ENCODE measurements at regions not wholly inside any gene's neighbourhood (a gene's known extent, or its start where the extent isn't known, plus 50 kb on each side); places are given as distances from the start of the nearest gene placed in this dataset.

- CTCF ChIA-PET, result no interaction called here
- no peak for DNase-seq (ENCODE audit: low read depth, low spot score)
- Histone ChIP-seq H3K36me3 (ENCODE audit: control insufficient read depth, insufficient read depth, low read length) (no peaks in the 10 kb centered on the region), H3K4me1 (ENCODE audit: control insufficient read depth, insufficient read depth, low read length) (no peaks in the 10 kb centered on the region), H3K9me3 (ENCODE audit: control insufficient read depth, insufficient read depth, low read depth, low read length) (no peaks in the 10 kb centered on the region), H3K27me3 (ENCODE audit: control insufficient read depth, insufficient read depth, low read length) (no peaks in the 10 kb centered on the region), H3K27ac (ENCODE audit: low read length) (no peak overlapping the region), H3K4me3 (ENCODE audit: low read depth in 2 of 2, low read length in 2 of 2) (no peak overlapping the region)
- in situ Hi-C loops (cut with HindIII; ENCODE audit: low pct_unique_long_range_greater_than_20kb, low sequenced_read_pairs), result no loop called here
- POLR2A ChIA-PET, result no interaction called here
- no TSS peak for BruUV-seq (replicated peaks)
- ATAC-seq, result no peak
- intact Hi-C loops (cut with micrococcal nuclease; ENCODE audit: unreplicated experiment), result no loop called here
- TF ChIP-seq POLR2AphosphoS5 (IDR thresholded peaks at IDR 0.05; ENCODE audit: low read depth, low read length) (no peak), SIN3A (IDR thresholded peaks at IDR 0.05; ENCODE audit: borderline replicate concordance, insufficient read depth, low read depth, low read length) (no peak), TCF7L2 (IDR thresholded peaks at IDR 0.05; ENCODE audit: low read depth, low read length) (no peak), REST (IDR thresholded peaks at IDR 0.05; ENCODE audit: insufficient read depth in 1 of 2, low read depth in 2 of 2, low read length in 1 of 2) (no peak), CTCF (IDR thresholded peaks at IDR 0.05) (no peak)
Measured at GRCh38 chr18:68439642-68440041, 275.3 kb downstream of the TMX3 start.

- H3K27me3 ChIP-seq (ENCODE audit: control insufficient read depth, insufficient read depth, low read length), result no peaks in the 10 kb centered on the region
- DNase-seq (ENCODE audit: low read depth, low spot score), result no peak
- no peaks in the 10 kb centered on the region for H3K36me3 ChIP-seq (ENCODE audit: control insufficient read depth, insufficient read depth, low read length)
- H3K27ac ChIP-seq (ENCODE audit: low read length), result no peak overlapping the region
- BruUV-seq (replicated peaks), result no TSS peak
- TF ChIP-seq CTCF (IDR thresholded peaks at IDR 0.05) (no peak), SIN3A (IDR thresholded peaks at IDR 0.05; ENCODE audit: borderline replicate concordance, insufficient read depth, low read depth, low read length) (no peak), POLR2AphosphoS5 (IDR thresholded peaks at IDR 0.05; ENCODE audit: low read depth, low read length) (no peak), REST (IDR thresholded peaks at IDR 0.05; ENCODE audit: insufficient read depth in 1 of 2, low read depth in 2 of 2, low read length in 1 of 2) (no peak), TCF7L2 (IDR thresholded peaks at IDR 0.05; ENCODE audit: low read depth, low read length) (no peak)
- no peaks in the 10 kb centered on the region for H3K4me1 ChIP-seq (ENCODE audit: control insufficient read depth, insufficient read depth, low read length)
- intact Hi-C loops (cut with micrococcal nuclease; ENCODE audit: unreplicated experiment), result no loop called here
- no peak overlapping the region for H3K4me3 ChIP-seq (ENCODE audit: low read depth in 2 of 2, low read length in 2 of 2)
- in situ Hi-C loops (cut with HindIII; ENCODE audit: low pct_unique_long_range_greater_than_20kb, low sequenced_read_pairs), result no loop called here
- no peak for ATAC-seq
- ChIA-PET CTCF (no interaction called here), POLR2A (no interaction called here)
- no peaks in the 10 kb centered on the region for H3K9me3 ChIP-seq (ENCODE audit: control insufficient read depth, insufficient read depth, low read depth, low read length)
Measured at GRCh38 chr18:68438983-68439382, 275.9 kb downstream of the TMX3 start.
